Umbilical cord (tissue), 1 donor: ENCODE measurements at regions not wholly inside any gene's neighbourhood (a gene's known extent, or its start where the extent isn't known, plus 50 kb on each side); places are given as distances from the start of the nearest gene placed in this dataset.

ENCODE experiments used
- DNase-seq: peaks from one replicate; pipeline ENCODE4 v3.0.0-alpha.2; 2015; ENCODE audit warnings: low spot score

- peak; percentile 42 for DNase-seq
These were observed 126.6 kb upstream of the LRIG3 start for GRCh38 chr12:59046763-59047534.

GRCh38 chr12:59044791-59045190 lies 124.5 kb upstream of the LRIG3 start:
- DNase-seq, result no peak

- DNase-seq, result peak; percentile 82
These were observed 121.2 kb upstream of the LRIG3 start for GRCh38 chr12:59041241-59042121.

GRCh38 chr12:59040656-59041055 lies 120.4 kb upstream of the LRIG3 start:
- peak; percentile 54 for DNase-seq

- DNase-seq, result no peak
These were observed 119.7 kb upstream of the LRIG3 start for GRCh38 chr12:59040043-59040442.

GRCh38 chr12:59039005-59039404 lies 118.7 kb upstream of the LRIG3 start:
- no peak for DNase-seq

GRCh38 chr12:59036973-59037762 lies 116.9 kb upstream of the LRIG3 start:
- no peak for DNase-seq

- no peak for DNase-seq
These were observed 116.0 kb upstream of the LRIG3 start for GRCh38 chr12:59036347-59036746.

GRCh38 chr12:59031313-59031712 lies 111.0 kb upstream of the LRIG3 start:
- DNase-seq, result no peak

- DNase-seq, result no peak
These were observed 110.1 kb upstream of the LRIG3 start for GRCh38 chr12:59030415-59030814.

- DNase-seq, result peak; percentile 33
These were observed 106.9 kb upstream of the LRIG3 start for GRCh38 chr12:59027199-59027598.

GRCh38 chr12:59023861-59024424 lies 103.6 kb upstream of the LRIG3 start:
- DNase-seq, result no peak

- no peak for DNase-seq
These were observed 100.0 kb upstream of the LRIG3 start for GRCh38 chr12:59020073-59020946.

- no peak for DNase-seq
These were observed 94.6 kb upstream of the LRIG3 start for GRCh38 chr12:59014885-59015284.

GRCh38 chr12:59010941-59011340 lies 90.6 kb upstream of the LRIG3 start:
- DNase-seq, result no peak

- no peak for DNase-seq
These were observed 89.8 kb upstream of the LRIG3 start for GRCh38 chr12:59010118-59010517.

GRCh38 chr12:59007620-59008019 lies 87.3 kb upstream of the LRIG3 start:
- DNase-seq, result no peak

GRCh38 chr12:59005193-59005955 lies 85.1 kb upstream of the LRIG3 start:
- DNase-seq, result peak; percentile 18

GRCh38 chr12:59004456-59004855 lies 84.2 kb upstream of the LRIG3 start:
- DNase-seq, result no peak
